Activated naive CD8-positive, alpha-beta T cell treated with anti-CD3 and anti-CD28 coated beads for 36 hours (primary cell): ENCODE measurements at regions not wholly inside any gene's neighbourhood (a gene's known extent, or its start where the extent isn't known, plus 50 kb on each side); places are given as distances from the start of the nearest gene placed in this dataset.

ENCODE experiments used
- DNase-seq: peaks from one replicate; pipeline ENCODE4 v3.0.0; 2021
- H3K27ac Mint-ChIP-seq: one replicate; pipeline ENCODE4 v1.8.0; 2022; ENCODE audit warnings: mild to moderate bottlenecking, moderate library complexity, mixed read lengths
- H3K27me3 Mint-ChIP-seq: one replicate; pipeline ENCODE4 v1.8.0; 2022; ENCODE audit warnings: mild to moderate bottlenecking, mixed read lengths
- H3K36me3 Mint-ChIP-seq: one replicate; pipeline ENCODE4 v1.8.0; 2021; ENCODE audit warnings: mild to moderate bottlenecking, mixed read lengths
- H3K4me1 Mint-ChIP-seq: one replicate; pipeline ENCODE4 v1.8.0; 2021; ENCODE audit warnings: mixed read lengths
- H3K4me3 Mint-ChIP-seq: one replicate; pipeline ENCODE4 v1.8.0; 2022; ENCODE audit warnings: mild to moderate bottlenecking, moderate library complexity, mixed read lengths
- H3K9me3 Mint-ChIP-seq: one replicate; pipeline ENCODE4 v1.8.0; 2022; ENCODE audit warnings: mixed read lengths

- DNase-seq: no peak
- peaks cover 3% of the 10 kb centered on the region for H3K27me3 Mint-ChIP-seq
- H3K36me3 Mint-ChIP-seq: no peaks in the 10 kb centered on the region
- H3K4me3 Mint-ChIP-seq: no peak overlapping the region
- no peaks in the 10 kb centered on the region for H3K4me1 Mint-ChIP-seq
- no peaks in the 10 kb centered on the region for H3K9me3 Mint-ChIP-seq
- no peak overlapping the region for H3K27ac Mint-ChIP-seq
These were observed 125.5 kb downstream of the GLI2 start for GRCh38 chr2:120861191-120861575.

GRCh38 chr2:120861576-120862191, 126.0 kb downstream of the GLI2 start:
- no peak overlapping the region for H3K4me3 Mint-ChIP-seq
- H3K36me3 Mint-ChIP-seq: no peaks in the 10 kb centered on the region
- H3K27me3 Mint-ChIP-seq: peaks cover 8% of the 10 kb centered on the region
- no peak for DNase-seq
- no peaks in the 10 kb centered on the region for H3K9me3 Mint-ChIP-seq
- H3K4me1 Mint-ChIP-seq: no peaks in the 10 kb centered on the region
- H3K27ac Mint-ChIP-seq: no peak overlapping the region

DNA sequence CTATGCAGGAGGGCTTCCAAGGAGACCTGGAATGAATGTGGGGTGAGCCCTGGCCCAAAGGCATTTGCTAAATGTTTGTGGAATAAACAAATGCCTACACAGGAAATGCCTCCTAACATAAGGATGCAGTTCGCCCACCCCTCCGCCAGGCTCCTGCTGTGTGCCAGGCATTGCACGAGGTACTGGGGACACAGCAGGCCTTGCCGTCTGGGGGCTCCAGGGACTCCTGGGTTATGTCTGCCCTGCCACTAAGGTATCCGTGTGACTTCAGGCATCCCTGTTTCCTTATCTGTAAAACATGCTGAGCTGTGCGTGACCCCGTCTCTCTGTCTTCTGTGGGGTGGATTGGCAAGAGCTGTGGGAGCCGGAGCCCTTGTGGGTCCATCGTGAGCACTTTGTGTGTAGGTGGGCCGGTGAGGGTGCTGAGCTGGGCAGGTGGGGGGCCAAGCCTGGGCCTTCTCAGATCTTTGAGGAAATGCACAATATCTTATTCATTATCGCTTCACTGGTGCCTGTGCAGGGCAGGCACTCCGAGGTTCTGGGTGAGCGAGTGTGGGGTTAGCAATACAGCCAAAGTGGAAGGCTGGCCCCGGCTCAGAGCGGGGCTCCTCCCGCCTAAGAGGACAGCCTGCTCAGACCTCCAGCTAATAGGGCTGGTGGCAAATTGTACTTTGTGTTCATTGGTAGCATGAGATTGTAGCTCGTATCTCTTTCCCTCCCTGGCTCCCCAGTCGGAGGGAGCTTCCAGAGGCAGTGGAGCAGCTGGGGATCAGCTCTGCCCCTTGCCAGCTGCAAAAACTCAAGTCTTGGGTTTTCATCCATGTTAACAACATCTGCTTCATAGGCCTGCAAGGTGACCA, 126.8 kb downstream of the GLI2 start:
- no peaks in the 10 kb centered on the region for H3K9me3 Mint-ChIP-seq
- no peaks in the 10 kb centered on the region for H3K4me1 Mint-ChIP-seq
- DNase-seq: no peak
- no peak overlapping the region for H3K4me3 Mint-ChIP-seq
- H3K27me3 Mint-ChIP-seq: peaks cover 16% of the 10 kb centered on the region
- no peaks in the 10 kb centered on the region for H3K36me3 Mint-ChIP-seq
- H3K27ac Mint-ChIP-seq: no peak overlapping the region

- no peak overlapping the region for H3K4me3 Mint-ChIP-seq
- no peak for DNase-seq
- H3K9me3 Mint-ChIP-seq: no peaks in the 10 kb centered on the region
- no peaks in the 10 kb centered on the region for H3K36me3 Mint-ChIP-seq
- peaks cover 23% of the 10 kb centered on the region for H3K27me3 Mint-ChIP-seq
- H3K27ac Mint-ChIP-seq: no peak overlapping the region
- H3K4me1 Mint-ChIP-seq: peaks cover 5% of the 10 kb centered on the region
These were observed 127.5 kb downstream of the GLI2 start for GRCh38 chr2:120863146-120863545.

- H3K36me3 Mint-ChIP-seq: no peaks in the 10 kb centered on the region
- H3K9me3 Mint-ChIP-seq: no peaks in the 10 kb centered on the region
- H3K27me3 Mint-ChIP-seq: peaks cover 29% of the 10 kb centered on the region
- H3K4me3 Mint-ChIP-seq: no peak overlapping the region
- H3K4me1 Mint-ChIP-seq: peaks cover 6% of the 10 kb centered on the region
- H3K27ac Mint-ChIP-seq: no peak overlapping the region
- no peak for DNase-seq
These were observed 128.1 kb downstream of the GLI2 start for GRCh38 chr2:120863661-120864320.

DNA sequence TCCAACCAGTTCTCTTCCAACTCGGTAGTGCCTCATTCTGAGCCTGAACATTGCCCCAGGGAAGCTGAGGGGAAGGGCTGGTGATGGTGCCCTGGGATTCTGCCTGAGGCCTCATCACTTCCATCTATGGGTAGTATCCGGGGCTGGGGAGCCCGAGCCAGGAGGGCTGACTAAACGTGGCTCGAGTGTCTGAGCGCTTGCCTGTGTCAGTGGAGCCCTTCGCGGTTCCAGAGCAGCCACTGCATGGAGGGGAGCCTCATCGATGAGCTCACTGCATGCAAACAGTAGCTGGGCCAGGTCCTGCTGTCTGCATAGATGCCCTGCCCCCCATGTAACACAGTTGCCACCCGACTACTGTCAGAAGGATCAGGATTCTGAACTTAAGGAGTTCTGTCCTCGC, 129.3 kb downstream of the GLI2 start:
- Mint-ChIP-seq H3K9me3 (no peaks in the 10 kb centered on the region), H3K27ac (no peak overlapping the region), H3K4me3 (no peak overlapping the region), H3K4me1 (peaks cover 6% of the 10 kb centered on the region), H3K27me3 (peaks cover 37% of the 10 kb centered on the region), H3K36me3 (no peaks in the 10 kb centered on the region)
- no peak for DNase-seq

DNA sequence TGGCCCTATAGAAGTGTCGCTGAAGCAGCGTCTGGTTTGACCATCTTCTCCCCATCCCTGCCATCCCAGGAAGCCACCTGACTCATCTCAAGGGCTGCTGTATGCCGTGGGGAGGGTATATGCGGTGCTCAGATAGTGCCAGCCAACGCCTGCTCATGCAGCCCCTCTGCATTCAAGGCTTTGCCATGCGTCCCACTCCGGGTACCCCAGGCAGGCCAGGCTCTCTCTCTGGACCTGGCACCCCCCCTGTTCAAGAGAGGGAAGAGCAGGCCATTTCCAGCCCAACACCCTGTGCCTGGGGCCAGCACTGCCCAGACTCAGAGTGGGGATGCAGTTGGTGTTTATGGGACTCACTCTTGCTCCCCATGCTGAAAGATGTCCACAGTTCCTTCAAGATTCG, 130.0 kb downstream of the GLI2 start:
- H3K4me1 Mint-ChIP-seq: peaks cover 6% of the 10 kb centered on the region
- H3K27me3 Mint-ChIP-seq: peaks cover 44% of the 10 kb centered on the region
- DNase-seq: no peak
- H3K36me3 Mint-ChIP-seq: no peaks in the 10 kb centered on the region
- no peak overlapping the region for H3K27ac Mint-ChIP-seq
- H3K9me3 Mint-ChIP-seq: no peaks in the 10 kb centered on the region
- no peak overlapping the region for H3K4me3 Mint-ChIP-seq

DNA sequence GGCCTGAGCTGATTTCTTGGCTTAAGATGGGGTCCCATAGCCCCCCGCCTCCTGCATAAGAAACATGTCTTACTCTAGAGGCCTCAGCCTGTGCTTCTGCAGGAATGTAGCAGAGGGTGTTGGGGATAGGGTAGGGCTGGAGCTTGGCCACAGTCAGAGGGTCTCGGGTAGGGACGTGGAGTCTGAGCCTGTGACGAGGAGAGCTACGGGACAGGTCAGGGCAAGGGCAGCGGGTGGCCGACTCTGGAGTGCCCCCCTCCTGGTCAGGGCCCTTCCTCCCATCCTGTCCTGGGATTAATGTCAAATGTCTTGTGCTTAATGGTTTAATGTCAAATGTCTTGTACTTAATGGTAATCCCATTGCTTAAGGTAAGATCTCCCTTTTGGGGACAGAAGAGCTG, 130.4 kb downstream of the GLI2 start:
- Mint-ChIP-seq H3K9me3 (no peaks in the 10 kb centered on the region), H3K4me1 (peaks cover 6% of the 10 kb centered on the region), H3K4me3 (no peak overlapping the region), H3K27ac (no peak overlapping the region), H3K27me3 (peaks cover 46% of the 10 kb centered on the region), H3K36me3 (no peaks in the 10 kb centered on the region)
- DNase-seq: no peak

GRCh38 chr2:120866483-120867140, 130.9 kb downstream of the GLI2 start:
- H3K27ac Mint-ChIP-seq: no peak overlapping the region
- no peak overlapping the region for H3K4me3 Mint-ChIP-seq
- no peaks in the 10 kb centered on the region for H3K36me3 Mint-ChIP-seq
- DNase-seq: no peak
- H3K27me3 Mint-ChIP-seq: peaks cover 46% of the 10 kb centered on the region
- no peaks in the 10 kb centered on the region for H3K9me3 Mint-ChIP-seq
- peaks cover 6% of the 10 kb centered on the region for H3K4me1 Mint-ChIP-seq

DNA sequence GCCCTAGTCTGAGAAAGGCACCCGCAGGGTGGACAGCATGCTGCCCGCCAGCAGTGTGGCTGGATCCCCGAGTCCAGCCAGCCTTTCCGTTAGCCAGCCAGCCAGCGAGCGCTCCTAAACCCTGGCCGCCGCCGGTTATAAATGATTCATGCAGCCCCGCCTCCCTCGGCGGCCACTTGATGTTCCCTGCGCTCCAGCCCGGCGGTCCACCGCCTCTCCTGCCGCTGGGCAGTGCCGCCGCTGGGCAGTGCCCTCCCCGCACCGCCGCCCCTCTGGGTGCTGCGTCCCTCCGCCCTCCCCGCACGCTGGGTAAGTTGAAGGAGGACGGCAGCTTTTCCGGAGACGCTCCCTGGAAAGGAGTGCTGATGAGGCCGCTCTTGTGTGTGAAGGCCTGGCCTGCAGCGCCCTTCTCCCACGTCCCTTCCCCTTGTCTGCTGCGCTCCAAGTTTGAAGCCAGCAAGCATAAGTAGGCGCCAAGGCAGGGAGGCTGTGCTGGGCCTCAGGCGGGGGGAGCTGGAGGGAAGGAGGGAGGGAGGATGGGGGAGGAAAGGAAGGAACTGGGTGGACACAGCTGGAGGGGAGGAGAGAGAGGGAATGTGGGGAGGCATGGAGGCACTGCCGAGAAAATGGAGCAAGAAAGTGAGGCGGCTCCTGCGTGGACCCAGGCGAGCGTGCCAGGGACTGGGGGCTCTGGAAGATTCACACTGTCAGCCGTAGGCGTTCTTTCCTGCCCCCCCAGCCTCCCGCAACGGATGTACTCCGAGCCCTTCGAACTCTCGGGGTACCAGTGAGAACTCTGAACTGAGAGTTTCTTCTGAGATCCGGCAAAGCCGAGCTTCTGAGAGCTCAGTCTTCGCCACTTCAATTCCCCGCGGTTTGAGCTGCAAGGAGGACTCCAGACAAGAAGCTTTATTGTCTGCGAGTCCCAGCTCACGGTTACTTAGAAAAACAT, 131.9 kb downstream of the GLI2 start:
- Mint-ChIP-seq H3K36me3 (no peaks in the 10 kb centered on the region), H3K9me3 (no peaks in the 10 kb centered on the region), H3K4me1 (peaks cover 6% of the 10 kb centered on the region), H3K27me3 (peaks cover 49% of the 10 kb centered on the region), H3K4me3 (no peak overlapping the region), H3K27ac (no peak overlapping the region)
- DNase-seq: no peak

GRCh38 chr2:120868366-120868765, 132.7 kb downstream of the GLI2 start:
- Mint-ChIP-seq H3K27ac (no peak overlapping the region), H3K36me3 (no peaks in the 10 kb centered on the region), H3K4me1 (peaks cover 6% of the 10 kb centered on the region), H3K4me3 (no peak overlapping the region), H3K9me3 (no peaks in the 10 kb centered on the region), H3K27me3 (peaks cover 49% of the 10 kb centered on the region)
- DNase-seq: no peak

DNA sequence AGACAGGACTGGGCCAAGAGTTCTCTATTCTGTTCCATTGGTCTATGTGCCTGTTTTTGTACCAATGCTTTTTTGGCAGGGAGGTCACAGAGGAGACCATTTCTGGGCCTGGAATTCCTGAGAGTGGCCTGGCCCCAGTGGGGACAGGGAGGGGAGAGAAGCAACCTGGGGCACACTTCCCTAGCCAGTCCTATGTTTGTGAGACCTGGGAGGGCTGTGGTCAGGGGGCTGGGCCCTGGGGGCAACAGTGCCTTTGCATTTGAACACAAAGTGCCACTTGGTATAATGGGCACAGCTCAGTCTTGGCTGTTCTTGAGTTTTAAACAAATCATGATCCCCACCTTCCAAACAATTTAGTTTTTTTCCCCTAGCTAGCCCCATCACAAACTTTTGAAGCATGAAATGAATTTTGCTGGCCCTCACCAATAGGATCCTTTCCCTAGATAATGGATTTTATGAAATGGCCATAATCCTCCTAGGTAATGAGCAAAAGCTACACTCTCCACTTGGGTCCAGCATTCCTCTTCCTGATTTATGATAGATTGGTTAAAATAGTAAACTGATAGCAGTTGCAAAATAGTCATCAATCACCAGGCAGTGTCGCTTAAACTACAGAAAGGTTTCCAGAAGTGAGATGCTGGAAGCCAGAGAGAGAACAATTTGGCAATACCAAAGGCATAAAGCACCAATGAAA, 133.5 kb downstream of the GLI2 start:
- DNase-seq: no peak
- Mint-ChIP-seq H3K36me3 (no peaks in the 10 kb centered on the region), H3K27ac (no peak overlapping the region), H3K27me3 (peaks cover 49% of the 10 kb centered on the region), H3K4me3 (no peak overlapping the region), H3K9me3 (no peaks in the 10 kb centered on the region), H3K4me1 (peaks cover 6% of the 10 kb centered on the region)

GRCh38 chr2:120869730-120870466, 134.2 kb downstream of the GLI2 start:
- Mint-ChIP-seq H3K27me3 (peaks cover 49% of the 10 kb centered on the region), H3K4me1 (peaks cover 6% of the 10 kb centered on the region), H3K36me3 (no peaks in the 10 kb centered on the region), H3K4me3 (no peak overlapping the region), H3K27ac (no peak overlapping the region), H3K9me3 (no peaks in the 10 kb centered on the region)
- no peak for DNase-seq
